Fibroblast of mammary gland (primary cell): ENCODE measurements at regions not wholly inside any gene's neighbourhood (a gene's known extent, or its start where the extent isn't known, plus 50 kb on each side); places are given as distances from the start of the nearest gene placed in this dataset.

ENCODE experiments used
- DNase-seq: peaks from one replicate; pipeline ENCODE4 v3.0.0-alpha.2; 2010; ENCODE audit warnings: low read depth
- H3K4me3 ChIP-seq: 2 replicates; pipeline ENCODE4 v1.5.1; 2011; ENCODE audit warnings: low read depth, mild to moderate bottlenecking, low read length, moderate library complexity; ENCODE audit not compliant: control insufficient read depth
- TF ChIP-seq, protein P1 (sequence below): conservative IDR thresholded peaks from 2 replicates; pipeline ENCODE4 v1.5.1; 2011; ENCODE audit warnings: low read depth, low read length, inconsistent platforms; ENCODE audit not compliant: control insufficient read depth, insufficient read depth

DNA sequence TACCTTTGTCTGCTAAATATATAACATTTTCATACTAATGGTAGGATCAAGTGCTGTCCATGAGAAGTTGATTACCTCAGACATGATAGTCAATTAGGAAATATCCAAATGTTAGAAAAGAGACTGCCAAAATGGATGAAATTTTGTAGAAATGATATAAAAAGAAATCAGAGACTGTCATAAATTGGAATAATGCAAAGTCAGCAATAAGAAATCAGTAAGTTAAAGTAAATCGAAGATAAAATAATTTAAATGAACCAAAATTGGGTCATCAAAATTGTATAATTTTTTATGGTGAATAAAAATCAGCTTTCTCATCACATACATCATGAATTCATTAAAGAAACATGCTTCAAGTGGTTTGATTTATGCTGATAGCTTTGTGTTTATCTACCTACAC is 165.3 kb upstream of the CDH2 start:
- TF ChIP-seq, protein P1, sequence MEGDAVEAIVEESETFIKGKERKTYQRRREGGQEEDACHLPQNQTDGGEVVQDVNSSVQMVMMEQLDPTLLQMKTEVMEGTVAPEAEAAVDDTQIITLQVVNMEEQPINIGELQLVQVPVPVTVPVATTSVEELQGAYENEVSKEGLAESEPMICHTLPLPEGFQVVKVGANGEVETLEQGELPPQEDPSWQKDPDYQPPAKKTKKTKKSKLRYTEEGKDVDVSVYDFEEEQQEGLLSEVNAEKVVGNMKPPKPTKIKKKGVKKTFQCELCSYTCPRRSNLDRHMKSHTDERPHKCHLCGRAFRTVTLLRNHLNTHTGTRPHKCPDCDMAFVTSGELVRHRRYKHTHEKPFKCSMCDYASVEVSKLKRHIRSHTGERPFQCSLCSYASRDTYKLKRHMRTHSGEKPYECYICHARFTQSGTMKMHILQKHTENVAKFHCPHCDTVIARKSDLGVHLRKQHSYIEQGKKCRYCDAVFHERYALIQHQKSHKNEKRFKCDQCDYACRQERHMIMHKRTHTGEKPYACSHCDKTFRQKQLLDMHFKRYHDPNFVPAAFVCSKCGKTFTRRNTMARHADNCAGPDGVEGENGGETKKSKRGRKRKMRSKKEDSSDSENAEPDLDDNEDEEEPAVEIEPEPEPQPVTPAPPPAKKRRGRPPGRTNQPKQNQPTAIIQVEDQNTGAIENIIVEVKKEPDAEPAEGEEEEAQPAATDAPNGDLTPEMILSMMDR, result no peak
- no peak for DNase-seq
- H3K4me3 ChIP-seq, result no peak overlapping the region

DNA sequence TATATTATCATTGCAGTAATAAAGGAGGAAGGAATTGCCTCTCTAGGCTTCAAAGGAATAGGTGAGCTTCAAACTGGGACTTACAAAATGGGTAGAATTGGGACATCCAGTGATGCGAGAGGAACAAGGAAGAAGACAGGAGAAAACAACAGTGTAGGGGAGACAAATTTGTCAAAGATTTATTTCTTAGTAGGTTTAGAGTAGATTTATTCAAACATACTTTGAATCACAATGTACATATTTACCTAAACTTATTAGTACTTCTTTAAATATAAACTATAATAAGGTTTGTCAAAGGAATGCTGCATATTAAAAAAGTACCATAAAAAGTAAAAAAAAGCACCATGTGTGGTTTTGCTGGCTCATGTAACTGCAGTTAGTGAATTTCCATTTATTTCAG is 161.4 kb upstream of the CDH2 start:
- no peak overlapping the region for H3K4me3 ChIP-seq
- DNase-seq, result no peak
- TF ChIP-seq, protein P1, result no peak

- DNase-seq, result no peak
- TF ChIP-seq, protein P1, result no peak
- H3K4me3 ChIP-seq, result no peak overlapping the region
Observed at GRCh38 chr18:28334516-28334915, 157.6 kb upstream of the CDH2 start.

- no peak for DNase-seq
- H3K4me3 ChIP-seq, result no peak overlapping the region
Observed at GRCh38 chr18:28332071-28332470, 155.1 kb upstream of the CDH2 start.

DNA sequence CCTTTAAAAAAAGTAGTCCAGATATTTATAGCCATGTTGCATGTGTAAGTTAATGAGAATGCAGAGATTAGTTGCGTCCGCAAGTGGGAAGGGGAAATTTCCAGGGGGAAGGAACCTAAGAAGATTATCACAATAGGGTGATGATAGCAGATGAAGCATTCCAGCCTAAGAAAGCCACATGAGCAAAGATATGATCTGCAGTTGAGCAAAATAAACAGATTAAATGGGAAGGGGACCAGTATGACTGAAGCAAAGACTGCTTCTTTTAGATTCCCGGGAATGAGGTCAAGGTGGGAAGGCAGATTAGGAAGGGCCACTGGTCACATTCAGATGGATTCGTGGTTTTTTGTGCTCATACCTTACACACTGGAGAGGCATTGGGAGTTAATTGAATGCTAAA is 154.6 kb upstream of the CDH2 start:
- TF ChIP-seq, protein P1, result no peak
- DNase-seq, result no peak
- no peak overlapping the region for H3K4me3 ChIP-seq

More at GRCh38 chr18:28332071-28332470, 155.1 kb upstream of the CDH2 start:
- TF ChIP-seq, protein P1, result no peak

DNA sequence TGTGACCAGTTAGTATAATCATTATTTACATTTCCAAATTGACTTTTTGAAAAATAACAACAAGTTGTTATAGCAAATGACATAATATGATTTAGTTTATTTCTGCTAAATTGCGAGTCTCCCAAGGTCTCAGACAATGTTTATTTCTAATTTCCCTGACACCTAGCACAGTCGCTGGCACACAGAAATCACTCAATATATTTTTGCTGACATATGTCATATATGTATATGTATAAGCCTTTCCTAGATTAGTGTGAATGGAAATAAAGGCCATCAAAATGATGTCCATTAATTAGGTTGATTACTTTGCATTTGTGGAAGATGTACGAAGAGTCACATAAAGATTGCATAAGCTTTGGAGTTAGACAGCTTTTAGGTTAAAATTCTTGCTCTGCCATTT is 136.7 kb upstream of the CDH2 start:
- DNase-seq, result no peak
- no peak overlapping the region for H3K4me3 ChIP-seq
- TF ChIP-seq, protein P1, result no peak

GRCh38 chr18:28288784-28289183 is 111.9 kb upstream of the CDH2 start:
- no peak for DNase-seq
- H3K4me3 ChIP-seq, result no peak overlapping the region
- TF ChIP-seq, protein P1, result no peak
